Panc1 (cell line): ENCODE measurements at regions not wholly inside any gene's neighbourhood (a gene's known extent, or its start where the extent isn't known, plus 50 kb on each side); places are given as distances from the start of the nearest gene placed in this dataset.

Experiments
- ATAC-seq: fragments of 200-7000 bp; cut with Tn5 transposase; 2 replicates; pipeline ENCODE4 v1.9.1; 2020; ENCODE audit warnings: mild to moderate bottlenecking, moderate library complexity
- BruUV-seq: library from RNA; stranded (reverse); fragments of 400-500 nt; replicated peaks from 2 replicates; lab custom pipeline; 2021; lab: Mats Ljungman, UMichigan
- CTCF ChIA-PET: fragments of 300-600 bp; sonication (Branson Sonifier 250); formaldehyde crosslinking; loops from one replicate; lab custom pipeline; 2022; ENCODE audit warnings: antibody characterized with exemption; lab: Charles Lee
- POLR2A ChIA-PET: fragments of 300-600 bp; sonication (Branson Sonifier 250); formaldehyde crosslinking; loops from one replicate; lab custom pipeline; 2022; ENCODE audit warnings: antibody characterized with exemption; lab: Charles Lee
- DNase-seq: peaks from one replicate; pipeline ENCODE4 v3.0.0-alpha.2; 2010; ENCODE audit warnings: low read depth, low spot score
- H3K27ac ChIP-seq: 2 replicates; pipeline ENCODE4 v1.5.1; 2011; ENCODE audit warnings: mild to moderate bottlenecking, low read length, inconsistent platforms
- H3K27me3 ChIP-seq: fragments of 200-500 bp; sonication (Bioruptor generic); 2 replicates; pipeline ENCODE4 v1.6.0; 2014; ENCODE audit warnings: low read length, inconsistent platforms; ENCODE audit not compliant: control insufficient read depth, insufficient read depth
- H3K36me3 ChIP-seq: fragments of 200-500 bp; sonication (Bioruptor generic); 2 replicates; pipeline ENCODE4 v1.5.1; 2014; ENCODE audit warnings: inconsistent platforms, mild to moderate bottlenecking, low read length, moderate library complexity; ENCODE audit not compliant: control insufficient read depth, insufficient read depth
- H3K4me1 ChIP-seq: 2 replicates; pipeline ENCODE4 v1.5.1; 2011; ENCODE audit warnings: inconsistent platforms, mild to moderate bottlenecking, low read length, moderate library complexity; ENCODE audit not compliant: control insufficient read depth, insufficient read depth
- H3K4me3 ChIP-seq, 2 experiments: 2 replicates each; pipeline ENCODE4 v1.5.1; 2011 to 2012; ENCODE audit warnings: low read depth in 2 of 2, low read length in 2 of 2, mild to moderate bottlenecking in 2 of 2, inconsistent platforms in 1 of 2, moderate library complexity in 1 of 2
- H3K9me3 ChIP-seq: fragments of 200-500 bp; sonication (Bioruptor generic); 2 replicates; pipeline ENCODE4 v1.5.1; 2014; ENCODE audit warnings: low read depth, mild to moderate bottlenecking, inconsistent platforms, low read length, moderate library complexity; ENCODE audit not compliant: control insufficient read depth, insufficient read depth
- CTCF ChIP-seq: fragments of 450-650 bp; IDR thresholded peaks from 2 replicates; pipeline ENCODE4 v1.5.1; 2017; ENCODE audit warnings: mild to moderate bottlenecking
- POLR2AphosphoS5 ChIP-seq: IDR thresholded peaks from 2 replicates; pipeline ENCODE4 v1.6.1; 2012; ENCODE audit warnings: mild to moderate bottlenecking, low read depth, low read length, moderate library complexity
- REST ChIP-seq, 2 experiments: IDR thresholded peaks; 2 replicates each; pipeline ENCODE4 v1.6.1; 2011 to 2012; ENCODE audit warnings: low read depth in 2 of 2, control low read depth in 1 of 2, low read length in 1 of 2, mild to moderate bottlenecking in 1 of 2, moderate library complexity in 1 of 2; ENCODE audit not compliant: insufficient read depth in 1 of 2
- SIN3A ChIP-seq: IDR thresholded peaks from 2 replicates; pipeline ENCODE4 v1.6.1; 2012; ENCODE audit warnings: low read depth, mild to moderate bottlenecking, low read length, moderate library complexity, borderline replicate concordance; ENCODE audit not compliant: insufficient read depth
- TCF7L2 ChIP-seq: IDR thresholded peaks from 2 replicates; pipeline ENCODE4 v1.6.1; 2011; ENCODE audit warnings: mild to moderate bottlenecking, low read depth, low read length, inconsistent platforms
- in situ Hi-C: cut with HindIII; loops from 2 replicates; pipeline ENCODE4 v1.10.0; 2016; ENCODE audit warnings: low sequenced_read_pairs, low pct_unique_long_range_greater_than_20kb
- intact Hi-C: fragments of 100-400 bp; cut with micrococcal nuclease; formaldehyde crosslinking; loops from one replicate; pipeline ENCODE4 v1.10.0; 2022; ENCODE audit not compliant: unreplicated experiment

GRCh38 chr4:129481107-129481506, 385.2 kb downstream of the C4orf33 start:
- CTCF ChIA-PET = no interaction called here
- Histone ChIP-seq H3K4me3 (no peak overlapping the region), H3K36me3 (no peaks in the 10 kb centered on the region), H3K4me1 (no peaks in the 10 kb centered on the region), H3K27me3 (no peaks in the 10 kb centered on the region), H3K27ac (no peak overlapping the region), H3K9me3 (no peaks in the 10 kb centered on the region)
- POLR2A ChIA-PET = no interaction called here
- no peak for TF ChIP-seq REST (IDR thresholded peaks at IDR 0.05; ENCODE audit: insufficient read depth in 1 of 2, low read depth in 2 of 2, low read length in 1 of 2)
- no peak for TF ChIP-seq SIN3A
- TF ChIP-seq TCF7L2 = no peak
- TF ChIP-seq POLR2AphosphoS5 = no peak
- no peak for TF ChIP-seq CTCF
- ATAC-seq = no peak
- BruUV-seq = no TSS peak
- intact Hi-C loops = no loop called here
- in situ Hi-C loops = no loop called here
- DNase-seq = no peak

GRCh38 chr4:129488427-129488826, 392.5 kb downstream of the C4orf33 start:
- no peaks in the 10 kb centered on the region for H3K4me1 ChIP-seq
- CTCF ChIA-PET = no interaction called here
- no peaks in the 10 kb centered on the region for H3K9me3 ChIP-seq
- no peaks in the 10 kb centered on the region for H3K36me3 ChIP-seq
- in situ Hi-C loops (no loop called here), intact Hi-C loops (no loop called here)
- H3K4me3 ChIP-seq = no peak overlapping the region
- TF ChIP-seq SIN3A = no peak
- no peak for TF ChIP-seq POLR2AphosphoS5
- TF ChIP-seq REST (IDR thresholded peaks at IDR 0.05; ENCODE audit: insufficient read depth in 1 of 2, low read depth in 2 of 2, low read length in 1 of 2) = no peak
- TF ChIP-seq TCF7L2 = no peak
- no peak for TF ChIP-seq CTCF
- H3K27me3 ChIP-seq = no peaks in the 10 kb centered on the region
- no TSS peak for BruUV-seq
- no peak overlapping the region for H3K27ac ChIP-seq
- POLR2A ChIA-PET = no interaction called here
- ATAC-seq = no peak
- no peak for DNase-seq
